IMR-90 (cell line): ENCODE measurements at regions not wholly inside any gene's neighbourhood (a gene's known extent, or its start where the extent isn't known, plus 50 kb on each side); places are given as distances from the start of the nearest gene placed in this dataset.

Source experiments
- CEBPB ChIP-seq: IDR thresholded peaks from 2 replicates; pipeline ENCODE4 v1.6.1; 2012; ENCODE audit warnings: low read depth, low read length, improper control_type of control experiment
- CHD1 ChIP-seq: IDR thresholded peaks from 2 replicates; pipeline ENCODE4 v1.6.1; 2012; ENCODE audit warnings: low read depth, low read length, improper control_type of control experiment
- CTCF ChIP-seq: conservative IDR thresholded peaks from 2 replicates; pipeline ENCODE4 v1.5.1; 2012; ENCODE audit warnings: mild to moderate bottlenecking, low read depth, low read length, improper control_type of control experiment
- FOS ChIP-seq: fragments of 150-350 bp; IDR thresholded peaks from 2 replicates; pipeline ENCODE4 v1.6.1; 2016; ENCODE audit warnings: low read depth, low read length
- MXI1 ChIP-seq: IDR thresholded peaks from 2 replicates; pipeline ENCODE4 v1.6.1; 2012; ENCODE audit warnings: low read depth, mild to moderate bottlenecking, low read length, moderate library complexity, borderline replicate concordance
- NFE2L2 ChIP-seq: fragments of 150-350 bp; IDR thresholded peaks from 2 replicates; pipeline ENCODE4 v1.6.1; 2016; ENCODE audit warnings: low read depth, mild to moderate bottlenecking, low read length
- POLR2A ChIP-seq: IDR thresholded peaks from 2 replicates; pipeline ENCODE4 v1.6.1; 2012; ENCODE audit warnings: mild to moderate bottlenecking, low read depth, low read length
- RAD21 ChIP-seq: IDR thresholded peaks from 2 replicates; pipeline ENCODE4 v1.6.1; 2012; ENCODE audit warnings: low read length, improper control_type of control experiment

- TF ChIP-seq CTCF = no peak
- TF ChIP-seq CEBPB = no peak
- no peak for TF ChIP-seq MXI1
- no peak for TF ChIP-seq POLR2A
- no peak for TF ChIP-seq CHD1
- TF ChIP-seq NFE2L2 = no peak
- TF ChIP-seq FOS = no peak
- TF ChIP-seq RAD21 = no peak
Observed at GRCh38 chr2:71823526-71823925, 324.1 kb downstream of the CYP26B1 start.
